Umbilical cord (tissue), 1 donor: ENCODE measurements at regions not wholly inside any gene's neighbourhood (a gene's known extent, or its start where the extent isn't known, plus 50 kb on each side); places are given as distances from the start of the nearest gene placed in this dataset.
A peak's percentile ranks its signal among the peaks of the same experiment; 100 is the strongest.
"Not testable (repeated sequence)": the region's sequence is repeated elsewhere in the genome, so short reads cannot be mapped to it uniquely, and the experiment has no call there.

Experiments
- DNase-seq: peaks from one replicate; pipeline ENCODE4 v3.0.0-alpha.2; 2015; ENCODE audit warnings: low spot score

GRCh38 chr7:101679653-101680173, 50.6 kb upstream of the MYL10 start:
- DNase-seq: not testable (repeated sequence)

GRCh38 chr7:101680406-101681145, 51.5 kb upstream of the MYL10 start:
- no peak for DNase-seq

- DNase-seq: peak; percentile 89
Measured at GRCh38 chr7:101681170-101682007, 52.3 kb upstream of the MYL10 start.

- DNase-seq: no peak
Measured at GRCh38 chr7:101684983-101685330, 55.9 kb upstream of the MYL10 start.

- DNase-seq: no peak
Measured at GRCh38 chr7:101686030-101686429, 56.9 kb upstream of the MYL10 start.

- no peak for DNase-seq
Measured at GRCh38 chr7:101687081-101687480, 58.0 kb upstream of the MYL10 start.

GRCh38 chr7:101687791-101688182, 58.7 kb upstream of the MYL10 start:
- DNase-seq: no peak

- DNase-seq: peak; percentile 70
Measured at GRCh38 chr7:101688183-101688831, 59.2 kb upstream of the MYL10 start.

GRCh38 chr7:101688995-101689907, 60.2 kb upstream of the MYL10 start:
- no peak for DNase-seq

- peak; percentile 59 for DNase-seq
Measured at GRCh38 chr7:101690061-101690460, 61.0 kb upstream of the MYL10 start.

GRCh38 chr7:101691822-101692384, 62.8 kb upstream of the MYL10 start:
- no peak for DNase-seq

- no peak for DNase-seq
Measured at GRCh38 chr7:101693498-101694091, 64.5 kb upstream of the MYL10 start.

GRCh38 chr7:101698964-101699363, 69.9 kb upstream of the MYL10 start:
- no peak for DNase-seq

- DNase-seq: no peak
Measured at GRCh38 chr7:101699399-101699798, 70.3 kb upstream of the MYL10 start.

- no peak for DNase-seq
Measured at GRCh38 chr7:101699881-101700823, 71.1 kb upstream of the MYL10 start.

- DNase-seq: no peak
Measured at GRCh38 chr7:101701153-101701794, 72.2 kb upstream of the MYL10 start.

GRCh38 chr7:101702362-101702850, 73.3 kb upstream of the MYL10 start:
- DNase-seq: no peak

- no peak for DNase-seq
Measured at GRCh38 chr7:101705331-101705730, 76.2 kb upstream of the MYL10 start.

- DNase-seq: no peak
Measured at GRCh38 chr7:101707587-101707986, 78.5 kb upstream of the MYL10 start.
